ENCODE measurements at regions not wholly inside any gene's neighbourhood (a gene's known extent, or its start where the extent isn't known, plus 50 kb on each side); places are given as distances from the start of the nearest gene placed in this dataset.
"Not testable (repeated sequence)": the region's sequence is repeated elsewhere in the genome, so short reads cannot be mapped to it uniquely, and the experiment has no call there.

- FAIRE-seq (no peak), DNase-seq (ENCODE audit: insufficient read length) (no peak)
- TF ChIP-seq TAF1 (IDR thresholded peaks at IDR 0.05; ENCODE audit: borderline replicate concordance, low read depth, low read length) (no peak), POLR2A (IDR thresholded peaks at IDR 0.05; ENCODE audit: low read depth, low read length) (no peak), POLR2AphosphoS5 (IDR thresholded peaks at IDR 0.05; ENCODE audit: low read depth, low read length) (no peak)
Observed at GRCh38 chr1:181905944-181906597, 155.4 kb downstream of the ZNF648 start.

- DNase-seq (ENCODE audit: insufficient read length), result no peak
- no peak for FAIRE-seq
- TF ChIP-seq POLR2A (IDR thresholded peaks at IDR 0.05; ENCODE audit: low read depth, low read length), result no peak
- no peak for TF ChIP-seq TAF1 (IDR thresholded peaks at IDR 0.05; ENCODE audit: borderline replicate concordance, low read depth, low read length)
- no peak for TF ChIP-seq POLR2AphosphoS5 (IDR thresholded peaks at IDR 0.05; ENCODE audit: low read depth, low read length)
Observed at GRCh38 chr1:181898773-181899172, 162.7 kb downstream of the ZNF648 start.

GRCh38 chr1:181896824-181897223 lies 164.7 kb downstream of the ZNF648 start:
- FAIRE-seq (no peak), DNase-seq (ENCODE audit: insufficient read length) (no peak)
- TF ChIP-seq POLR2AphosphoS5 (IDR thresholded peaks at IDR 0.05; ENCODE audit: low read depth, low read length) (no peak), POLR2A (IDR thresholded peaks at IDR 0.05; ENCODE audit: low read depth, low read length) (no peak), TAF1 (IDR thresholded peaks at IDR 0.05; ENCODE audit: borderline replicate concordance, low read depth, low read length) (no peak)

- FAIRE-seq, result no peak
- DNase-seq (ENCODE audit: insufficient read length), result no peak
- TF ChIP-seq POLR2A (IDR thresholded peaks at IDR 0.05; ENCODE audit: low read depth, low read length), result no peak
- no peak for TF ChIP-seq POLR2AphosphoS5 (IDR thresholded peaks at IDR 0.05; ENCODE audit: low read depth, low read length)
- TF ChIP-seq TAF1 (IDR thresholded peaks at IDR 0.05; ENCODE audit: borderline replicate concordance, low read depth, low read length), result no peak
Observed at GRCh38 chr1:181894439-181894859, 167.1 kb downstream of the ZNF648 start.

- no peak for FAIRE-seq
- no peak for TF ChIP-seq TAF1 (IDR thresholded peaks at IDR 0.05; ENCODE audit: borderline replicate concordance, low read depth, low read length)
- no peak for TF ChIP-seq POLR2A (IDR thresholded peaks at IDR 0.05; ENCODE audit: low read depth, low read length)
- no peak for DNase-seq (ENCODE audit: insufficient read length)
Observed at GRCh38 chr1:181893937-181894336, 167.6 kb downstream of the ZNF648 start.

- not testable (repeated sequence) for FAIRE-seq; DNase-seq (ENCODE audit: insufficient read length)
Observed at GRCh38 chr1:181893150-181893549, 168.4 kb downstream of the ZNF648 start.

- DNase-seq (ENCODE audit: insufficient read length), result no peak
- TF ChIP-seq POLR2AphosphoS5 (IDR thresholded peaks at IDR 0.05; ENCODE audit: low read depth, low read length), result no peak
- TF ChIP-seq POLR2A (IDR thresholded peaks at IDR 0.05; ENCODE audit: low read depth, low read length), result no peak
- no peak for TF ChIP-seq TAF1 (IDR thresholded peaks at IDR 0.05; ENCODE audit: borderline replicate concordance, low read depth, low read length)
- FAIRE-seq, result no peak
Observed at GRCh38 chr1:181872562-181872961, 188.9 kb downstream of the ZNF648 start.

GRCh38 chr1:181863736-181864135 lies 197.8 kb downstream of the ZNF648 start:
- DNase-seq (ENCODE audit: insufficient read length) (no peak), FAIRE-seq (no peak)
- TF ChIP-seq POLR2AphosphoS5 (IDR thresholded peaks at IDR 0.05; ENCODE audit: low read depth, low read length), result no peak
- no peak for TF ChIP-seq POLR2A (IDR thresholded peaks at IDR 0.05; ENCODE audit: low read depth, low read length)
- no peak for TF ChIP-seq TAF1 (IDR thresholded peaks at IDR 0.05; ENCODE audit: borderline replicate concordance, low read depth, low read length)

- TF ChIP-seq POLR2A (IDR thresholded peaks at IDR 0.05; ENCODE audit: low read depth, low read length) (no peak), POLR2AphosphoS5 (IDR thresholded peaks at IDR 0.05; ENCODE audit: low read depth, low read length) (no peak), TAF1 (IDR thresholded peaks at IDR 0.05; ENCODE audit: borderline replicate concordance, low read depth, low read length) (no peak)
- no peak for DNase-seq (ENCODE audit: insufficient read length)
- no peak for FAIRE-seq
Observed at GRCh38 chr1:181863006-181863405, 198.5 kb downstream of the ZNF648 start.

GRCh38 chr1:181858135-181858534 lies 203.4 kb downstream of the ZNF648 start:
- no peak for FAIRE-seq
- TF ChIP-seq POLR2AphosphoS5 (IDR thresholded peaks at IDR 0.05; ENCODE audit: low read depth, low read length), result no peak
- TF ChIP-seq POLR2A (IDR thresholded peaks at IDR 0.05; ENCODE audit: low read depth, low read length), result no peak
- TF ChIP-seq TAF1 (IDR thresholded peaks at IDR 0.05; ENCODE audit: borderline replicate concordance, low read depth, low read length), result no peak
- DNase-seq (ENCODE audit: insufficient read length), result no peak
